Bronchial epithelial cell (primary cell): ENCODE measurements at regions not wholly inside any gene's neighbourhood (a gene's known extent, or its start where the extent isn't known, plus 50 kb on each side); places are given as distances from the start of the nearest gene placed in this dataset.

Experiments used
- DNase-seq: peaks from one replicate; pipeline ENCODE4 v3.0.0-alpha.2; 2010; ENCODE audit warnings: low read depth
- FAIRE-seq: peaks from 2 replicates; lab custom pipeline; 2011; peaks lifted over from hg19 to GRCh38; lab: Jason Lieb, UNC
- H3K27me3 ChIP-seq: 2 replicates; pipeline ENCODE4 v1.5.1; 2011; ENCODE audit warnings: low read length; ENCODE audit not compliant: control insufficient read depth, insufficient read depth
- H3K36me3 ChIP-seq: 2 replicates; pipeline ENCODE4 v1.5.1; 2011; ENCODE audit warnings: low read length; ENCODE audit not compliant: control insufficient read depth, insufficient read depth
- H3K4me3 ChIP-seq: 2 replicates; pipeline ENCODE4 v1.5.1; 2011; ENCODE audit warnings: mild to moderate bottlenecking, low read depth, low read length, control low read depth
- TF ChIP-seq, protein P1 (sequence below): IDR thresholded peaks from 2 replicates; pipeline ENCODE4 v1.5.1; 2011; ENCODE audit warnings: mild to moderate bottlenecking, moderate library complexity, low read length, control low read depth, inconsistent platforms; ENCODE audit not compliant: insufficient read depth, severe bottlenecking

DNA sequence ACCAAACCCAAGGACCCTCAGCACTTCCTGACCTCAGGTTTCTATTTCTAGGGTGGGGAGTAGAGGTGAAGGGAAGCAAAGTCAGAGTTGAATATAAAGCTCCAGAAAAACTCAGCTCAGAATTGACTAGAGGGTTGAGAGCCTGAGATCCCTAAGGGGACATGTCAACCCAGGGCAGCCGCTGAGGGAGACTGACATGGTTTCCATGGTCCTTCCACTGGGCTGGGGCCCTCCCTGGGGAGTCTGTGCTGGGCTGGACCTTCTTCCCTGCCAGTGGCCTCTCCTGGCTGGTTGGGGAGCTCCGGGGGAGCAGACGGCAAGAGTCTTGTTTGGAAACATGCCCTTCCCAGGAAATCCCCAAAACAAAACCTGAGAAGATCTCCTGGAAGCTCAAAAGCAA, 121.3 kb downstream of the METRNL start:
- TF ChIP-seq, protein P1, sequence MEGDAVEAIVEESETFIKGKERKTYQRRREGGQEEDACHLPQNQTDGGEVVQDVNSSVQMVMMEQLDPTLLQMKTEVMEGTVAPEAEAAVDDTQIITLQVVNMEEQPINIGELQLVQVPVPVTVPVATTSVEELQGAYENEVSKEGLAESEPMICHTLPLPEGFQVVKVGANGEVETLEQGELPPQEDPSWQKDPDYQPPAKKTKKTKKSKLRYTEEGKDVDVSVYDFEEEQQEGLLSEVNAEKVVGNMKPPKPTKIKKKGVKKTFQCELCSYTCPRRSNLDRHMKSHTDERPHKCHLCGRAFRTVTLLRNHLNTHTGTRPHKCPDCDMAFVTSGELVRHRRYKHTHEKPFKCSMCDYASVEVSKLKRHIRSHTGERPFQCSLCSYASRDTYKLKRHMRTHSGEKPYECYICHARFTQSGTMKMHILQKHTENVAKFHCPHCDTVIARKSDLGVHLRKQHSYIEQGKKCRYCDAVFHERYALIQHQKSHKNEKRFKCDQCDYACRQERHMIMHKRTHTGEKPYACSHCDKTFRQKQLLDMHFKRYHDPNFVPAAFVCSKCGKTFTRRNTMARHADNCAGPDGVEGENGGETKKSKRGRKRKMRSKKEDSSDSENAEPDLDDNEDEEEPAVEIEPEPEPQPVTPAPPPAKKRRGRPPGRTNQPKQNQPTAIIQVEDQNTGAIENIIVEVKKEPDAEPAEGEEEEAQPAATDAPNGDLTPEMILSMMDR = no peak
- H3K27me3 ChIP-seq = peaks cover 2% of the 10 kb centered on the region
- H3K4me3 ChIP-seq = no peak overlapping the region
- FAIRE-seq = no peak
- no peaks in the 10 kb centered on the region for H3K36me3 ChIP-seq
- DNase-seq = no peak

DNA sequence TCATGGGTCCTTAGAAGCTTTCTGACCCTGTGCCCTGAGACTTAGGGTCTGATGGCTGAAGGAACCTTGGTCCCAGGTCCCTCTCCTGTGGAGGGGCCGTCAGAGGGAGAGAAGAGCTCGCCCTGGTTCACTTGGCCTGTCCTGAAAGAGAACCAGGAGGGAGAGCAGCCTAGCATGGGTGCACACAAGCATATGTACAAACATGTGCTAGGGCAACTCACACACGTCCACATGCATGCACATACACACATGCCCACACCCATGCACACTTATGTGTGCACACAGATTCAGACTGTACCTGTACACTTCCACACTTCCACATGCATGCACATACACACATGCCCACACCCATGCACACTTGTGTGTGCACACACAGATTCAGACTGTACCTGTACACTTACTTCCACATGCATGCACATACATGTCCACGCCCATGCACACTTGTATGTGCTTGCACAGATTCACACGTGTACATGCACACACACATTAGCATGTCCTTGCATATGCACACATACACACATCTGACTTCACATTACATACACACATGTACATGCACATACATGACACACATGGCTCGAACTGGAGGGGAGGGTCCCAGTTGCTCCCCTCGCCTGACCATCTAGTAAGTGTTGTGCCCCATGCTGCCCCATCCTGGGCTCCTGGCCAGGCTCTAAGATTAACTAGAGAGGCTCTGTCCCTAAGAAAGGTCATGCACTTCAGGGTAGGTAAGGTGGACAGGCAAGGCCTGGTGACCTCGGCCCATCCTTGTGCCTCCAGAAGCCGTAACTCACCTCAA, 122.0 kb downstream of the METRNL start:
- H3K27me3 ChIP-seq = peaks cover 2% of the 10 kb centered on the region
- H3K4me3 ChIP-seq = no peak overlapping the region
- no peaks in the 10 kb centered on the region for H3K36me3 ChIP-seq
- TF ChIP-seq, protein P1 = no peak
- FAIRE-seq (peak; percentile 98), DNase-seq (no peak)

GRCh38 chr17:83202002-83203000, 122.9 kb downstream of the METRNL start:
- no peak for DNase-seq
- no peak for FAIRE-seq
- TF ChIP-seq, protein P1 = no peak
- Histone ChIP-seq H3K36me3 (no peaks in the 10 kb centered on the region), H3K27me3 (peaks cover 2% of the 10 kb centered on the region), H3K4me3 (no peak overlapping the region)

GRCh38 chr17:83203073-83203471, 123.7 kb downstream of the METRNL start:
- DNase-seq (no peak), FAIRE-seq (no peak)
- no peak overlapping the region for H3K4me3 ChIP-seq
- H3K27me3 ChIP-seq = peaks cover 2% of the 10 kb centered on the region
- TF ChIP-seq, protein P1 = no peak
- no peaks in the 10 kb centered on the region for H3K36me3 ChIP-seq

DNA sequence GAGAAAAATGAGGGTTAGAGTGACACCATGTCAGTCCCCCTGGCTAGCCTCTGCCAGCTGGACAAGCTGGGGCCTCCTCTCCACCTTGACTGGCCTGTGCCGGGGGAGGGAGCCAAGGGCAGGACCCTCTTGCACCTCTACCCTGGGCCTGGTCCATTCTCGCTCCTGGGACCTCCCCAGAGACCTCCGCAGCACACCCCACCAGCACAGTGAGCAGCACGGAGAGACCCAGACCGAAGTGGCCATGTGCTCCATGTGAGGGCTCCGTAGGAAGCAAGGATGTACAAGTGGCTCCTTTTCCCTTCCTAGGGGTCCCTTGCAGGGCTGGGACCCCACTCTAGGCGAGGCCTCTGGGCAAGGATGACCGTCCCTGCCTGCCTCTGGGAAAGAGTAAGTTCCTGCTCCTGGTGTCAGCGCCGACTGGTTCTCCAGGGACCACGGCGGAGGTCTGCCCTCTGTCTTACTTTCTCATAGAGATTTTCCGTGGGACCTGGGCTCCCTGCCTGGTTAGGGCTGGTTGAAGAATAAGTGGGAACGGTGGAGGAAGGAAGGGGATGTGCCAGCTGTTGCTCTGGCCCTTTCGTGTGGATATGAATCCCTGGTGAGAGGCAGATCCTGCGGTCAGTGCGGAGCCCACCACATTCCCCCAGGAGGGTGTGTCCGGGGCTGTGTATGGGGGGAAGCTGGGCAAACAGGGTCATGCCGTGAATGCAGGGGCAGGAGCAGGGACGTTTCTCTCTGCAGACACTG, 124.2 kb downstream of the METRNL start:
- DNase-seq = no peak
- peaks cover 2% of the 10 kb centered on the region for H3K27me3 ChIP-seq
- FAIRE-seq = no peak
- no peak overlapping the region for H3K4me3 ChIP-seq
- no peaks in the 10 kb centered on the region for H3K36me3 ChIP-seq
- TF ChIP-seq, protein P1 = no peak
